Fibroblast of upper back skin (primary cell): ENCODE measurements at regions not wholly inside any gene's neighbourhood (a gene's known extent, or its start where the extent isn't known, plus 50 kb on each side); places are given as distances from the start of the nearest gene placed in this dataset.

Experiments used
- DNase-seq: peaks from one replicate; pipeline ENCODE4 v3.0.0-alpha.2; 2013

DNA sequence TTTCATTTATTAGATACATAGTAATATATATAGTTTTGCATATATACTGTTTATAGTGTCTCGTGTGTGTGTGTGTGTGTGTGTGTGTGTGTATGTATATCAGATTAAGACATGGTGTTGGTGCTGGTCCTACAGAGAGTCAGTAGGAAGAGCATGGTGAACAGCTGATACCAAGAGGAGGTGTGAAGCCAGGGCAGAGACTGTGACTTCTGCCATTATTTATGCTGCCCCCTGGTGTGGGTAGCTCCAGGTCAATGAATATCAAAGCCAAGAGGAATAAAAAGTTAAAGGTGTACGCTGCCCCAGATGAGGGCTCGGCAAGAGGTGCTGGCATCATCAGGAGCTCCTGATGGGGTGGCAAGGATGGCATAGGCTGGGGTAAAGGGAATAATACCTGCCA lies 299.5 kb upstream of the RASGRP1 start:
- DNase-seq: no peak

DNA sequence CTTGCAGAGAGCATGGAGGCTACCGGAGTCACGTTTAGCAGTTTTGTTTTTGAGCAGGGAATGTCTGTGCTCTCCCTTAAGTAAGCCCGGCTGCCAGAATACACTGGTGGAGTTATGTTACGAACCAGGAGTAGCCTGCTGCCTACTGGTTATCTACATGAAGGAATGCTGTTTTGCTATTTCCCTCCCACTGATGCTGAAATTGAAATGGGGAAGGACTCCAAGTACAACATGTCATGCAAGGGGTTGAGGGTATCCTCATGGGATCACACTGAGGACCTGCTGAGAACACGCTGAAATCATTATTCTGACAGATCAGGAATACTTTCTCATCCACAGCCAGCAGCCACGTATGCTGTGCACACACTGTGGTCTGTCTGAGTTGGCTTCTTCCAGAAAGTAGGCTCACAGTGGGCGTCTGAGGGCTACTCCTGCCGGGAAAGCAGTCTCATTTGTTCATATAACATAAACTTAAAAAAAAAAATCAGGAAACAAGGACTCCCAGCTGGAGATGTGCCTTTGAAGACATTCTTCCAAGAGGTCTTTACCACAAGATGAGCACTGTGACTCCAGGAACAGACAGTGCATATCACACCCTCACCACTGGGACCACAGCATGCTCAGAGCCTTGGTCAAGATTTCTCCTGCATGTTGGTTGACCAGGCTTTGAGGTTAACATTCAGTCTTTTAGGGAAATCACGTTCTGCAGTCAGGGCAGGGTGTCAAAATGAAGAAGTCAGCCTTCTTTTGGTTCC lies 300.4 kb upstream of the RASGRP1 start:
- peak; percentile 100 for DNase-seq

DNA sequence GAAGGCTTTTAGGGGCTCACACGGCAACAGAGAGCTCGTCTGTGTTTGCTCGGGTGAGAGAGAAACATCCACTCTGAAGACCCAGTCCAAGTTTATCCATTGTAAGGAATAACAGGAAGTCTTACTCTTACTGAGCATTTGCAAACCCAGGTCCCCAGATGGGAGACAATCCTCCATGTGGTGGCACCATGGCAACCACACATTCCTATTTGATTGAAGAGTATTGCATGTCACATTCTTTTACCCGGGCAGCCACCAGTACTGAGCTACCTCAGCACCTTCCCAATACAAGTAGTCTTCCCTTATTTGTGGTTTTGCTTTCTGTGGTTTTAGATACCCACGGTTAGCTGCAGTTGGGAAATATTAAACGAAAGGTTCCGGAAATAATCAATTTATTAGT lies 302.9 kb upstream of the RASGRP1 start:
- peak; percentile 72 for DNase-seq

DNA sequence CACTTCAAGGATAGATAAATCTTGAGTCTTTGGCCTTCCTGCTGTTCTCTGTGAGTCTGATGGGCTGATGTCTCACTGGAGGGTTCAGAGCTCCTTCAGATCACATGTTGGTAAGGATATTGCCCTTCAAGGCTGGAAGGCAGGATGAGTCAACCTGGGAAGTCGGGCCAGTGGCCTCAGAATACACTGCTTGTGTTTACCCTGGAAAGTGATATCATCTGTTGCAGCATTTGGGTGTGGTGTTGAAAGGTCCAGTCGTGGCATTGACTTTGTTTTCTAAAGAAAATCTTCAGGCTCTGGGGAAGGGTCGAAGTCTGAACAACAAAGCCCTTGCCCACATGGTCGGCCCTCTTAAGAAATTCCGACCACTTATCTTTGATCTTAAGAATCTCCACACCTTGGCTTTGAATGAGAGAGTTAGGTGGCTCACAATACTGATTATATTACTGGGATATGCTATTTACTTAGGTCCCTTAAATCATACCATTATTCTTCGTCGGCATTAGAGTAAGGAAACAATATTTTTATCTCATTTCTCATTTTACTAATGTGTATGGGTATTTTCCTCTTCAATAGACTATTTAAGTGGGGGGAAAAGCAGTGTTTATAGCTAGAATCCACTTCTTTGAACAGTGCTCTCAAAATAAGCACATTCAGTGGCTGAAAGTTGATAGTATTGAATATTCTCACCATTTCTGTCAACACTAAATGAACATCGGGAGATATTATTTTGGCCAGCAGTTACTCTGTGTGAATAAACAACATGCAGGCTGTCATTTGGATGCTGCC lies 303.9 kb upstream of the RASGRP1 start:
- peak; percentile 83 for DNase-seq

DNA sequence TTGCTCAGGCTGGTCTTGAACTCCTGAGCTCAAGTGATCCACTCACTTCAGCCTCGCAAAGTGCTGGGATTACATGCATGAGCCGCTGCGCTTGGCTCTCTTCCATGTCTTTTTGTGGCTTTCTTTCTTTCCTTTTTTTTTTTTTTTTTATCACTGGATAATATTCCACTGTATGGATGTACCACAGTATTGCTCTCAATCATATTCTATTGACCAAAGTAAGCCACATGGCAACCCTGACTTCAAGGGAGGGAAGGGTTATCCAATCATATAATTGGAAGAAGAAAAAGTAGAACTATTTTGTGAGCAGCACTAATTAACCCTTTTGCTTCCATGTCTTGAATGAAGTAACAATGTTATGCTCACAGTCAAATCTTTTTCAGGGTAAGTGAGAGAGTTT lies 307.0 kb upstream of the RASGRP1 start:
- no peak for DNase-seq

DNA sequence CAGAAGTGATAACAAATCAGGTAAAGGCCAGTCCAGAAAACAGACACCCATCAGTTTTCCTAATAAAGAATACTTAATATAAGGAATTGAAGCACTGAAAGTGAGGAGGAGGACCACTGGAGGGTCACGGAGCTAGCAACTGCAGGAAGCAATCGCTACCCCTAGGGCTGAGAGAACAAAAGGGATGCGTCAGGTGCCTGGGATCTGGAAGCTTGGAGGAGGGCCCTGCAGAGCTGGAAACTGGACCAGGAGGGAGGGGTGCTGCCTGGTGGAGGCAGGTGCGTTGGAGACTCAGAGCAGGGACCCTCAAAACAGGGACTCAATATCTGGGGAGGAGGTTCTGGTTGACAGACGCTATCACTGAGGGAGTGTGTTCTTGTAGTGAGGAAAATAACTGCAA lies 308.1 kb upstream of the RASGRP1 start:
- no peak for DNase-seq

DNA sequence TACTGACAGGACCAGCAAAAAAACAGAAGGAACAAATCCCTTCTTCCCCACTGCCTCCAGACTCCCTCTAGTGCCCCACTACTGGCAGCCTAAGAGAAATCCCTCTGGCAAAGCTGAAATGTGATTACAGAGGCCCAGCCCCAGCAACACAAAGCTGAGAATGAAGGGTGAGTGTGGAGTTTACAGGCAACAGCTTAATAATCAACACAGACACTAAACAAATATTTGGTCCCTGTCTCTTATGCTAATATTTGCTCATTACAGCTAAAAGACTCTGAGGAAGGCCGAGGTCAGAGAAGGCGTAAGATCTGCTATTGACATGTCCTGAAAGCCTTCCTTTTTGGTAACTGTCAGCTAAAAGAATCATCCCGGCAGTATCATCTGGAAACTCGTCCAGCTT lies 308.5 kb upstream of the RASGRP1 start:
- DNase-seq: no peak

DNA sequence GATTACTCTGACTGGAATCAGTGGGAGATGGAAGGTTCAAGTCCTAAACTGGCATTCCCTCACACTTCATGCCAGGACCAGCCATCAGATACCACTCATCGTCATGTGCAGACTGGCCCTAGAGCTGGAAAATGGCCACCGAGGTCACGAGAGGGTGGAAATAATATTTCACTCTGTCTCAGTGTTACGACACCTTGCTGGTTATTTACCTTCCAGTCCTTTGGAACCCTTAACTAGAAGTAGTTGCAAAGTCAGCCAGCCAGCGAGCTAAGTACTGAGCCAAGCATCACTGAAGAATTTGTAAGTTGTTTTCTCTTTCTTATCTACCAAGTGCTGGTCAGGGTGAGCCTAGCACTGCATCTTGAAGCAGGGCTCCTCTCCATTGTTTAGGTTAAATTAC lies 309.9 kb upstream of the RASGRP1 start:
- no peak for DNase-seq

DNA sequence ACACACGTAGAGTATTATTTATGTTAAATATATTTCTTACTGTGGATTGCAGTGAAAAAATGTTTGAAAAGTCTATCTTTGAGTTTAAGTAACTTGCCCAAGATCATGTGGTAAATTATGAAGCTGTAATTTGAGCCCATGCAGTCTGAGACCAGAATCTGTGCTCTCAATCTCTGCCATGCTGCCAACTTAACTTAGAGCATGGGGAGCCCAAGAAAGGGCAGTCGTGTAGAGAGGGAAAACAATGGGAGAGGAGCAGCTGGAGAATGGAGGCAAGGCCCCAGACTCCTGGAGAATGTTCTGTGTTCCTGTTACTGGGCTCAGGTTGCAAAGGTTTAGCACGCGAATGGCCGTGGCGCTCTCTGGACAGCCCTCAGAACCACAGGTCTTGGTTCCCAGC lies 311.6 kb upstream of the RASGRP1 start:
- DNase-seq: no peak

DNA sequence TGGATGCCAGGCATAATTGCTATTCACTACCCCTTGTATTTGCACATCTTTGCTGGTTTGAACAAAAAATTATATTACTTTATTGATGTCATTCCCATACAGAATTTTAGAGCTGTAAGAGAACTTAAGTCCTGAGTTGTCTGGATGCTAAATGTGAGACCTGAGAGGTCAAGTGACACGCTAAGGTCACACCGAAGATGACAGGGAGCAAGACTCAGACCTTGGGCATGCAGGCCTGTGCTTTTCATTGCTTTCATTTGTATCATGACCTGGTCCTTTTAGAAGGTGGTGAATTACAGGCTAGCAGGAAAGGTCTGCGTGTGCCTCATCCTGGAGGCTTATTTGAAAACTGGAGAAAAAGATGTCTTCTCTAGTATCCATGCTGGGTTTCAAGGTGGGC lies 312.0 kb upstream of the RASGRP1 start:
- DNase-seq: no peak

DNA sequence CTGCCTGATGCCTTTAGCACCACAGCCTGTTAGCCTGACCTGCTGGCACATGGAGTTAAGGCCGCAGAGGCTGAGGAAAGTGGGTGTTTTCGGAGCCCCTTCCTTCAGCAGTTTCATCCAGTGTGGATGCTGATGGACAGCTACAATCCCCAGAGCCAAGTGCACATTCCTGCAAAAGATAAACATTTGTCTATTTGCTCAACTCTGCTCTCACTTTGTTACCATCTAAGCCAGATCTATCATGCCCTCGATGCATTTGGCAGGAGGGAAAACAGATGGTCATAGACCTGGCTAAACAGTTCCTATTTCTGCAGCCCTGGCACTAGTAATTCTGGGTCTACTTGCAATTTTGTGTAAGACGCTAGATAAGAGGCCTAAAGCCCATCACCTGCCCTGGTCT lies 312.9 kb upstream of the RASGRP1 start:
- DNase-seq: no peak

DNA sequence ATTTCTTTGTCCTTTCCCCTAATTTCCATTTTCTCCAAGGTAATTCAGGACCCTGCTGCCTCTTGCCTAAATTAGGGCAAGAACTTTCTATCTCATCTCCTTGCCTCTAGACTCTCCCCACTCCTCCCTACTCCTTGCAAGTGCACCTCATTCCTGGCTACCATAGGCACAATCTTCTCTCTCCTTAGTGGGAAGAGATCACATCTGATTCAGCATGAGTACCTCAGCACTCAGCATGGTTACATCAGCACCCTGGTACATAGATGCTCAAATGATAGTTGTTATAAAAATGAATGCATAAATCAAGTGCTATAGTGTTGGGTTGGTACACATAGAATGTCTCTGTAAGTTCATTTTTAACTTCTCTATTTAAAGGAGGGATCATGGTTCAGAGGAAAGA lies 313.4 kb upstream of the RASGRP1 start:
- no peak for DNase-seq

DNA sequence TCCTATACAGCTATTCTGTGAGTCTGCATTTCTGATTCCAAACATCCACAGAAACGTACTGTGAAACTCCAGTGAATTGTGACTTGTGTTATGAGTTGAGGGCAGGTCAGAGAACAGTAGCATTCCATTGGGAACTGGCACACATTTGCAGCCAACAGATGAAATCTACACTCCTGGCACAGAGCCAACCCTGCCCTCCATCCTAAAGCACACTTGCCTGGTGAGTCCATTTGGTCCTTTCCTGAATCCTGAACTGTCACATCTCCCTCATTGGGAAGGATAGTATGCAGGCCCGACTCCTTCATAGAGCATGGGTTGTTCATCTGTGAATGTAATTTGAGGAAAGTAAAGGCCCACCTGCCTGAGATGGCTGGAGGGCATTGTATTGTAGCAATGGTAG lies 314.3 kb upstream of the RASGRP1 start:
- no peak for DNase-seq

DNA sequence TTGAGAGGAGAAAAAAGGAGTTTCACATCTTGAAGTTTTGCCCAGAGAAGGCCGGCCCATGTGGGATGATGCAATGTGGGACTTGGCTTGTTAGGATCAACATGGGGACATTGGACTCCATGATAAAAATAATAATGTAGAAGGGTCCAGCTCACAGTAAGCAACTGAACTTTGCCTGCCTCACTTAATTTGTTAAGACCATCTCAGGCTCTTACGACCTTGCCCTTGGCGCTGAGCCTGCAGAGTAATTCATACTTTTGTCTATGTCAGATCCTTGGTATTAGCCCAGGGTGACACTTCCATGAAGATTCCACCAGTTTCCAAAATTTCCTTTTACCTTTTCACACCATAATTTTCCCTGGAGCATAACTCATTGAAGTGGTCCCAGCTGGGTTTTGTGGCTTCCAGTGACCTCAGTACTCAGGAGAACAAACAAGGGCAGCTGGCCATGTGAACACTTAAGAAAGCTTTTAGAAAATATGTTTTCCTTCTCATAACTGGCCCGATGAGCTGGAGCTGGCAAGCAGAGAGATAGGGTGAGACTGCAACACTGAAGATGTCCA lies 315.4 kb upstream of the RASGRP1 start:
- peak; percentile 51 for DNase-seq

DNA sequence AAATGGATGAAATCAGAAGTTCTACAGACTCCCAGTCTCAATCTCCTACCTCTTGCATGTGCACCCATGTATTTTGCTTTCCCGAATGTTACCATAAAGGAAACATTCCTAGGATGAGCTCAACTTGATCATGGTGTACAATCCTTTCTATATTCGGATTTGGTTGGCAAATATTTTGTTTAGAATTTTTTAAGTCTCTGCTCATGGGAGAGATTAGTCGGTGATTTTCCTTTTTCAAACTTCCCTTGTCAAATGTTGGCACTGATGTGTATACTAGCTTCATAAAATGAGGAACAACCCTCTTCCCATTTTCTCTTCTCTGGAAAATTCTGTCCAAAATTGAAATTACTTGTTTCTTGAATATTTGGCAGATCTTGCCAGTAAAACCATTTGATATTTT lies 317.6 kb upstream of the RASGRP1 start:
- no peak for DNase-seq

DNA sequence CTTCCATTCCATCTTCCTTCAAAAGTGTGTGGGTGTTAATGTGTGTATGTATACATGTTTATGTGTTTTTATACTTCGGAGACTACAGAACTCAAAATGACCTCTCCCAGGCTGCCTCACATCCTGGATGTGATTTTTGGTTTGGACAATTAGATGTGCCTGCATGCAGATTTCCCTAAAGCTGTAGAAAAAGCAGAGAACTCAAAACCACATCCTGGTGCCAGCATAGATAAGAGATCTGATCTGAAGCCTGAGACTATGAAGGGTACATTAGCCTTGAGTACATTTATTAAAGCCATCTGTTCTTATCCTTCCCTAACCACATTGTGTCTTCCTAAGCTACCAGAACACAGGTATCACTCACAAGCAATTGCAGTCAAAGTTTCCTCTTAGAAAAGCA lies 319.4 kb upstream of the RASGRP1 start:
- DNase-seq: peak; percentile 70

DNA sequence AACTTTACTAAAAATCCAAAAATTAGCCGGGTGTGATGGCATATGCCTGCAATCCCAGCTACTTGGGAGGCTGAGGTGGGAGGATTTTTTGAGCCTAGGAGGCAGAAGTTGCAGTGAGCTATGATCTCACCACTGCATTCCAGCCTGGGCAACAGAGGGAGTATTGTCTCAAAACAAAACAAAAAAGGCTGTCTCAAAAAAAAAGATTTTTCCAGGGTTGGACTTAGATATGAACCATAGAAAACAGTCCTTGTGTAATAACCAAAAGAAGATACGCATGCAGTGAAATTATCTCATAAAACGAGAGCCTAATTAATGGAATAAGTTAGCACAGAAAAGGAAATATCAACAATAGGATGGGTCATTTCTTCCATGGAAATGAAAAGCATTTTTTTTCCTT lies 320.4 kb upstream of the RASGRP1 start:
- DNase-seq: peak; percentile 52

DNA sequence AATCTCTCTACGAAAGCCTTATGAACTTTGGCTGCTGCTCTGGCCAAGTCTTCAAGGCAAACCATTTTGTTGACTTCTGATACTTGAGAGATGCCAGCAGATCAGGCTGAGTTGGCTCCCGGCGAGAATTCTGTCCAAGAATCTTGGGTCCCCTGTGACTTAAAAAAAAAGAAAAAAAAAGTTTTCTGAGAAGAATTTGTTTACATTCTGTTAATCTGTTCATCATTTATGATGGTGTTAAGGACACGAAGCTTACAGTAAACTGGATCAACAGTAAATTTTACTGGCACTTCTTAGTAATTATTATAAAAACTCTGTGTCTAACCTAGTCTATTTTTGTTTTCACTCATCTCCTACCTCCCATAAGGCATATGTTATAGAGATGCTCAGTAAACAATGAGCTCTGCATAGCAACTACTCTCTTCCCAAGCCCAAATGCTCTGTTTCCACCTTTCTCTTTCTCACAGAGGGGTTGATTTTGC lies 320.9 kb upstream of the RASGRP1 start:
- no peak for DNase-seq

DNA sequence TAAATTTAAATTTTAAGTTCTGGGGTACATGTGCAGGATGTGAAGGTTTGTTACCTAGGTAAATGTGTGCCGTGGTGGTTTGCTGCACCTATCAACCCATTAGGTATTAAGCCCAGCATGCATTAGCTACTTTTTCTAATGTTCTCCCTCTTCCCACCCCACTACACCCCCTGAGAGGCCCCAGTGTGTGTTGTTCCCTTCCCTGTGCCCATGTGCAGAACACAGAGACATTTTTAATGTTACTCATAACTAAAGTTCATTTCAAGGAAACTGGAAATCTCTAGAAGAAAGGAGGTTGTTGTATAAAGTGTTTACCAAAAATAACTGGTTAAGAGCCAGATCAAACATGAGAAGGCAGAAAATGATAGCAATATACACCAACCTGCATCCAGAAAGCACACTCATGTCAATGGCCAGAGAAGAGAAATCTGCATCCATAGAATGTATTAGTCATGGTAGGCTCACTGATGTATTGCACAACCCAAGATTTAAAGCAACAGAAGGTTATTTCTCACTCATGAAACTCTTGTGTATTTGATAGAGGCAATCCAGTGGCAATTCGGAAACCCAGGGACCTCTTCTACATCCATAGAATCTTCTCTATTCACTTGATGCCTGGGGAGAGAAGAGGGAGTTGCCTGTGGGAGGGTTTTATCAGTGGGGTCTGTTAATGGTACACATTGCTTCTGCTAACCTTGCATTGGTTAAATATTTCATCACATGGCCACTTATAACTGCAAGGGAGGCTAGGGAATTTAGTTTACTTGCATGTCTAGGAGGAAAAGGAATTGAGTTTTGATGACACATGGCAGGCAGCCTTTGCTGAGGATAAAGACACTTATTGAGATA lies 321.9 kb upstream of the RASGRP1 start:
- peak; percentile 89 for DNase-seq

DNA sequence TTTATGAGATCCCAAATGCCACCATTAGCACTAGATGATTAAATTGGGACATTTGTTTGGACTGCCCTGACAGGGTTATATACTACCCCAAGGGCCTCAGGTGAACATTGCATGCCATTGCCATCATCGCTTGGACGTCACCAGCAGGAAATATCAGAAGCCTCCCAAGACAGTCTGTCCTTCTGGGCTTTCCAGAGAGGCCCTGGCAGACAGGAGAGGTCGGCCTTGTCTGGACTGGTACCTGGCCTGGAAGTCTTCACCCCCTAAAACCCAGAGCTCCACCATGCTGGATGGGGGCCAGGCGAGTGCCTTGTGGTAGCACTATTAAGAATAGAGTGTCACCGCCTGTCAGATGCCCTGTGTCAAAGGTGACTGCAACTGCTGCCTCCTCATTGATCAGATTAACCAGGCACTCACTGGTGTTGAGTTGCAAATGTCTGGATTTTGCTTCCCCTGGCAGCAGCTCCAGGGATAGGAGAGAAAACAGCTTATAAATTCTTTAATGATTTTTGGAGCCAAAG lies 324.1 kb upstream of the RASGRP1 start:
- no peak for DNase-seq

DNA sequence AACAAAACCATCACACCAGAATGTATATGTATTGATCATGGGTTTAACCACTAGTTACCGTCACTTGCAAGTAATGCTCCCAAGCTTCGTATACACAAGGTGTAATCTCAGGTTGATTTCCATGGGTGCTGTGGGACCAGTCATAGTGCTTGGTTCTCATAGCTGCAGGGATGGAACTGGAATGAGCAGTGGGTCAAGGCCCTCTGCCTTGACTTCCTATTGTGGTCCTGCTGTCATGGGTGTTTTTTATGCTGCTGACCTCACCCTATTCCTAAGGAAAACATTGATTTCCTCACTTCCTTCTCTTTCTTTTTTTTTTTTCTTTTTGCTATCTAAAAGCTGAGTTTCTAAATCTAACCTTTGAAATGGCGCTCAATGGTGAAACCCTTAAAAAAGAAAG lies 325.6 kb upstream of the RASGRP1 start:
- DNase-seq: no peak

DNA sequence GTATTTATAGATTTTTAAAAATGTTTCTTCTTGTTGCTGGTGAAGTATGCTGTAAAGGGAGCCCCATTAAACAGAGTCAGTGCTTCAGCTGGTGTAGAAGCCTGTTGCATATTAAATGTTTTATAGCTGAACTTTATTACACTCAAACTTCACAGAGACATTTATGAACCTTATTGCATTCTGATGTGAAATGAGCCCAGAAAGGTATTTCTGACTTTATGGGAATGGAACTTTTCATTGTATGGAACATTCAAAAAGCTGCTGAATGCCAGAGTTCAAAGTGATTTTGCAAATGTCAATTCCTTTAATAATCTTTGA lies 329.3 kb upstream of the RASGRP1 start:
- DNase-seq: no peak
